AG04450 (cell line): ENCODE measurements at regions not wholly inside any gene's neighbourhood (a gene's known extent, or its start where the extent isn't known, plus 50 kb on each side); places are given as distances from the start of the nearest gene placed in this dataset.

Experiments used
- CTCF ChIA-PET: fragments of 300-600, 350-600 bp; formaldehyde crosslinking; extraction: SDS; loops from one replicate; lab custom pipeline; 2022; ENCODE audit warnings: antibody characterized with exemption, inconsistent platforms; lab: Charles Lee
- POLR2A ChIA-PET: fragments of 350-600 bp; formaldehyde crosslinking; extraction: SDS; loops from one replicate; lab custom pipeline; 2021; ENCODE audit warnings: antibody characterized with exemption, inconsistent platforms; lab: Yijun Ruan, JAX
- DNase-seq: peaks from one replicate; pipeline ENCODE4 v3.0.0-alpha.2; 2011; ENCODE audit warnings: low read depth, low spot score
- H3K27ac ChIP-seq: one replicate; pipeline ENCODE4 v1.5.1; 2012; ENCODE audit warnings: low read depth, low read length, control low read depth
- H3K27me3 ChIP-seq: one replicate; pipeline ENCODE4 v1.6.0; 2012; ENCODE audit warnings: low read length; ENCODE audit not compliant: control insufficient read depth, insufficient read depth
- H3K4me3 ChIP-seq: 2 replicates; pipeline ENCODE4 v1.5.1; 2011; ENCODE audit warnings: mild to moderate bottlenecking, low read depth, low read length, control low read depth
- H3K9me3 ChIP-seq: 2 replicates; pipeline ENCODE4 v1.5.1; 2012; ENCODE audit warnings: low read length; ENCODE audit not compliant: control insufficient read depth, insufficient read depth
- TF ChIP-seq, protein P1 (sequence below): IDR thresholded peaks from 2 replicates; pipeline ENCODE4 v1.5.1; 2011; ENCODE audit warnings: low read depth, low read length, control low read depth, inconsistent platforms

DNA sequence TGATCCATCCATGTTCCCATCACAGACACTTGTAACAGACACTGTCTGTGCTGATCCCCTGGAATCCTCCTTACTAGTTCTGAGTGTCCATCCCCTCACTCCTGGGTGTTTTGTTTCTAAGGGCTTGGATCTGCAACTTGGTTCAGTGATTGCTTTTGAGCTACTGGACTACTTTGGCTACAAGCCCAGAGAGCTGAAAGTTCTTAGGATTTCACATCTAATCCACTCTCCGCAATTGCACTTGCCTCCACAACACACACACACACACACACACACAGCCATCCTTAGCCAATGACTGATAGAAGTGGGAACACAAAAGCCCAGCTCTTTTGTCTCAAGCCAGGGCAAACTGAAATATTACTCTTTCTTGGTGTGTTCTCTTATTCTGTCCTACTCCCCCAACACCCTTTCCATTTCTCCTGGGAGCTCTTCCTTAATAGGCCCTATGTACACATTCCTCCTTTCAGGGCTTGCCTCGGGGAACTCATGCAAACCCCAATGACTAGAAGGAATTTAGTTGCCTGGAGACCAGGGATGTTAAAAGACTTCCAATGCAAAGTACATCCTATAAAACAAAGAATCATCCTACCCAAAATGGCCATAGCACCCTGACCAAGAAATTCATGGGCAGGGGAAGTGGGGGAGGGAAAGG lies 206.1 kb upstream of the UBE2E2 start:
- TF ChIP-seq, protein P1, sequence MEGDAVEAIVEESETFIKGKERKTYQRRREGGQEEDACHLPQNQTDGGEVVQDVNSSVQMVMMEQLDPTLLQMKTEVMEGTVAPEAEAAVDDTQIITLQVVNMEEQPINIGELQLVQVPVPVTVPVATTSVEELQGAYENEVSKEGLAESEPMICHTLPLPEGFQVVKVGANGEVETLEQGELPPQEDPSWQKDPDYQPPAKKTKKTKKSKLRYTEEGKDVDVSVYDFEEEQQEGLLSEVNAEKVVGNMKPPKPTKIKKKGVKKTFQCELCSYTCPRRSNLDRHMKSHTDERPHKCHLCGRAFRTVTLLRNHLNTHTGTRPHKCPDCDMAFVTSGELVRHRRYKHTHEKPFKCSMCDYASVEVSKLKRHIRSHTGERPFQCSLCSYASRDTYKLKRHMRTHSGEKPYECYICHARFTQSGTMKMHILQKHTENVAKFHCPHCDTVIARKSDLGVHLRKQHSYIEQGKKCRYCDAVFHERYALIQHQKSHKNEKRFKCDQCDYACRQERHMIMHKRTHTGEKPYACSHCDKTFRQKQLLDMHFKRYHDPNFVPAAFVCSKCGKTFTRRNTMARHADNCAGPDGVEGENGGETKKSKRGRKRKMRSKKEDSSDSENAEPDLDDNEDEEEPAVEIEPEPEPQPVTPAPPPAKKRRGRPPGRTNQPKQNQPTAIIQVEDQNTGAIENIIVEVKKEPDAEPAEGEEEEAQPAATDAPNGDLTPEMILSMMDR, result no peak
- ChIA-PET CTCF (no interaction called here), POLR2A (no interaction called here)
- Histone ChIP-seq H3K4me3 (no peak overlapping the region), H3K9me3 (no peaks in the 10 kb centered on the region), H3K27ac (no peak overlapping the region), H3K27me3 (no peaks in the 10 kb centered on the region)
- no peak for DNase-seq

DNA sequence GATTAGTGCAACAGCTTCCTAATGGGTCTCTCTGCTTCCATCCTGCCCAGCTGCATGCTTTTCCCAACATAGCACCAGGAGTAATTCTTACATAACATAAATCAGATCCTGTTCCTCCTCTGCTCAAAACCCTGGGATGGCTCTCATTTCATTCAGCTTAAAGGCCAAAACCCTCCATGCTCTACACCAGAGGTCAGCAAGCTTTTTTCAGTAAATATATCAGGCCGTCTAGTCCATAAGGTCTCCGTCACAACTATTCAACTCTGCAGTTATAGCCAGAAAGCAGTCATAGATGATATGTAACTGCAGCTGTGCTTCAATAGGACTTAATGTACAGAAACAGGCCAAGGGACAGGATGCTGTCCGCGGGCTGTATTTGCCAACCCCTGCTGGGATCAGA lies 202.8 kb upstream of the UBE2E2 start:
- no peaks in the 10 kb centered on the region for H3K9me3 ChIP-seq
- ChIA-PET POLR2A (no interaction called here), CTCF (no interaction called here)
- no peak overlapping the region for H3K27ac ChIP-seq
- H3K27me3 ChIP-seq, result no peaks in the 10 kb centered on the region
- TF ChIP-seq, protein P1, result no peak
- no peak overlapping the region for H3K4me3 ChIP-seq
- DNase-seq, result no peak

DNA sequence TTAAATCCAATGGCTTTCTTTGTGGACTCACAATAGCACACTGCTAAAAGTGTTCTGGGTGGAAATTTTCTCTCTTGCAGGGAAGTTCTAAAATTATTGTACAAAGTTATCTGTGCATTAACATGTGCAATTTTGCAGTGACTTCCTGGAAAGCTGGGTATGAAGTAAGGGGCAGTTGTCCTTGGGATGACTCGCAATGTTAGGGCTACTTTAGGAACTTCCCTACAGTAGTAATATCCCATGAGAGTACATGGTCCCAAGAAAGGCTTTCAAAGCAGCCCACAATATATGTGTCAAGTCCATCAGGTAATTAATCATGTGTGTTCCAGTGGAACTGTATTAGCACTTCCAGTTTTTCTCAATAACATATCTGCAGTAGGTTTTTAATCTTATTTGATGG lies 201.0 kb upstream of the UBE2E2 start:
- H3K27ac ChIP-seq, result no peak overlapping the region
- no peaks in the 10 kb centered on the region for H3K9me3 ChIP-seq
- CTCF ChIA-PET, result no interaction called here
- no peaks in the 10 kb centered on the region for H3K27me3 ChIP-seq
- H3K4me3 ChIP-seq, result no peak overlapping the region
- POLR2A ChIA-PET, result no interaction called here
- no peak for DNase-seq
- TF ChIP-seq, protein P1, result no peak

DNA sequence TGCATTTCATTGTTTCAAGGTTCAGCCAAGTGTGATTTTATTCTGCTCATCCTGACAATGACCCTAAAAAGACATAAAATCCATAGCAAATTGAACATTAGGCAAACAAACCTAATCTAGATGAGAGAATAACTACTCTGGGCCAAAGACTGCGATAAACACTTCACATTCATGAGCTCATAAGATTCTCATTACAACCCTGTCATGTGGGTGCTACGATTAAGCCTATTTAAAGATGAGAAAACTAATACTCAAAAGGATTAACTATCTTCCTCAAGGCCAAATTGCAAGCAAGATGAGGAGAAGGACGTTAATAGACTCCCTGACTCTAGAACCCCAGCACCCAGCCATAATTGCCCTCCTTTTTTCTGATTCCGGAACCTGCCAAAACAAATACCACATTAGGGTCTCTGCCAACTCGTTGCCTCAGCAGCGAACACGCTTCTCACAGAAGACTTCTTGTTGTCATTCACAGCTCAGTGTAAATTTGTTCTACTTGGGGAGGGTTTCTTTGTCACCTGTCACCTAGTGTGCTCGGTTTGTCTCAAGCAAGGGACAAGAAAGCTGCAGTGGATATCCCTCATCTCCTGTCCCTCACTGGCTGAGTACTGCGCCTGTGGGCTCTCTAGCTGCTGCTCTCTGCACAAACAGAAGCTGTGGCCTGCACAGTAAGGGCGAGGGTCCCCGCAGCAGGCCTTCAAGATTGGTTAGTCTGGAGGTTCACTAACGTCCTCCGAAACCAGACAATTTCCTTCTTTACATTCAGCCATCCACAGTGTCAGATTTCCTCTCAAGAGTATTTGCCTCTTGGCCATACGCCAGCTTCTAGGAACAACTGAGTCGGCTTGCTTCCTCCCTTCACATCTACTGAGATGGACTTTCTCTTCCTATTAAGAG lies 200.0 kb upstream of the UBE2E2 start:
- Histone ChIP-seq H3K27ac (no peak overlapping the region), H3K4me3 (no peak overlapping the region), H3K9me3 (no peaks in the 10 kb centered on the region), H3K27me3 (no peaks in the 10 kb centered on the region)
- TF ChIP-seq, protein P1, result no peak
- ChIA-PET CTCF (no interaction called here), POLR2A (no interaction called here)
- DNase-seq, result no peak

DNA sequence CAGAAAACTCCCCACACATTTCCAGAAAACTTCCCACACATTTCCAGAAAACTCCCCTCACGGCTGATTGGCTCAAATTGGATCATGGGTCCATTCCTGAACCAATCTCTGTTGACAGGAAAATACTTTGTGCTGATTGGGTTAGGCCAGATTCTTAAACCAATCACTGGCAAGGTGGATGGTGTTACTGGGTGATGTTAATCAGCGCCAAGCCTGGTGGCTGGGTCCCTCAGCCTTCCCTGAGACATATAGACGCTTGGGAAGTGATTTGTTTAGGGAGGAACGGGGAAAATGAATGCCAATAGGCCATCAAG lies 199.4 kb upstream of the UBE2E2 start:
- no peak for DNase-seq
- TF ChIP-seq, protein P1, result no peak
- POLR2A ChIA-PET, result no interaction called here
- H3K4me3 ChIP-seq, result no peak overlapping the region
- CTCF ChIA-PET, result no interaction called here
- H3K27ac ChIP-seq, result no peak overlapping the region
- no peaks in the 10 kb centered on the region for H3K27me3 ChIP-seq
- H3K9me3 ChIP-seq, result no peaks in the 10 kb centered on the region
